H1 (cell line): ENCODE measurements at regions not wholly inside any gene's neighbourhood (a gene's known extent, or its start where the extent isn't known, plus 50 kb on each side); places are given as distances from the start of the nearest gene placed in this dataset.

Experiments
- CTCF ChIA-PET: fragments of 300-600 bp; sonication (Branson Sonifier 250); formaldehyde crosslinking; loops from one replicate; lab custom pipeline; 2021; ENCODE audit not compliant: partially characterized antibody; lab: Charles Lee
- POLR2A ChIA-PET: fragments of 300-600 bp; sonication (Branson Sonifier 250); formaldehyde crosslinking; loops from one replicate; lab custom pipeline; 2021; ENCODE audit warnings: inconsistent platforms; ENCODE audit not compliant: partially characterized antibody; lab: Charles Lee
- DNase-seq, 2 experiments: peaks; one replicate each; pipeline versions ENCODE4 v3.0.0 to v3.0.0-alpha.2; 2010 to 2022; ENCODE audit warnings: low spot score in 2 of 2, low read depth in 1 of 2, mixed read lengths in 1 of 2
- FAIRE-seq: peaks from 2 replicates; lab custom pipeline; 2011; peaks lifted over from hg19 to GRCh38; lab: Jason Lieb, UNC
- H2AFZ ChIP-seq: 2 replicates; pipeline ENCODE4 v1.8.1; 2012; ENCODE audit warnings: low read length, inconsistent platforms
- H2AK5ac ChIP-seq: 2 replicates; pipeline ENCODE4 v1.6.1; 2013; ENCODE audit warnings: low read depth, low read length
- H2BK120ac ChIP-seq: replicated peaks from 2 replicates; pipeline ENCODE3; 2013; ENCODE audit warnings: low read depth, low read length, inconsistent platforms
- H2BK12ac ChIP-seq: 2 replicates; pipeline ENCODE4 v1.6.1; 2013; ENCODE audit warnings: low read depth, low read length
- H2BK15ac ChIP-seq: 2 replicates; pipeline ENCODE4 v1.6.1; 2013; ENCODE audit warnings: low read length
- H2BK20ac ChIP-seq: 2 replicates; pipeline ENCODE4 v1.6.1; 2013; ENCODE audit warnings: low read length
- H2BK5ac ChIP-seq: 2 replicates; pipeline ENCODE4 v1.6.1; 2013; ENCODE audit warnings: low read depth, low read length
- H3K14ac ChIP-seq: 2 replicates; pipeline ENCODE4 v1.6.1; 2013; ENCODE audit warnings: inconsistent platforms; ENCODE audit not compliant: insufficient read length
- H3K18ac ChIP-seq: 2 replicates; pipeline ENCODE4 v1.6.1; 2013; ENCODE audit warnings: low read length; ENCODE audit errors: extremely low read depth
- H3K23ac ChIP-seq: 2 replicates; pipeline ENCODE4 v1.6.1; 2013; ENCODE audit warnings: inconsistent platforms; ENCODE audit not compliant: insufficient read length
- H3K23me2 ChIP-seq: 2 replicates; pipeline ENCODE4 v1.6.1; 2013; ENCODE audit warnings: low read depth, low read length
- H3K27ac ChIP-seq: 2 replicates; pipeline ENCODE4 v1.6.1; 2011; ENCODE audit warnings: low read depth, low read length, inconsistent platforms
- H3K27me3 ChIP-seq, 4 experiments: replicated peaks in 1 of 4; 1 replicate in 1 of 4; 2 replicates in 3 of 4; pipeline versions ENCODE4 v1.6.1 to v1.8.1; 2011 to 2013; ENCODE audit warnings: low read length in 3 of 4, mild to moderate bottlenecking in 3 of 4, inconsistent platforms in 2 of 4, mixed read lengths in 2 of 4, moderate library complexity in 1 of 4; ENCODE audit not compliant: control insufficient read depth in 3 of 4, insufficient read depth in 3 of 4; ENCODE audit errors: extremely low read depth in 1 of 4
- H3K36me3 ChIP-seq, 4 experiments: 2 replicates each; pipeline versions ENCODE4 v1.6.1 to v1.8.1; 2011 to 2013; ENCODE audit warnings: mild to moderate bottlenecking in 4 of 4, low read length in 3 of 4, moderate library complexity in 2 of 4, control low read depth in 1 of 4, inconsistent platforms in 1 of 4; ENCODE audit not compliant: insufficient read depth in 4 of 4, control insufficient read depth in 2 of 4
- H3K4ac ChIP-seq: replicated peaks from 2 replicates; pipeline ENCODE3; 2013; ENCODE audit warnings: low read length, low read depth, mixed read lengths, inconsistent platforms; ENCODE audit not compliant: insufficient read length
- H3K4me1 ChIP-seq, 4 experiments: replicated peaks in 1 of 4; 1 replicate in 1 of 4; 2 replicates in 3 of 4; pipeline versions ENCODE4 v1.6.1 to v1.8.1; 2011 to 2013; ENCODE audit warnings: low read length in 3 of 4, inconsistent platforms in 2 of 4, mixed read lengths in 1 of 4; ENCODE audit not compliant: insufficient read depth in 4 of 4, control insufficient read depth in 3 of 4
- H3K4me2 ChIP-seq, 2 experiments: 2 replicates each; pipeline versions ENCODE4 v1.6.1 to v1.8.1; 2011 to 2013; ENCODE audit warnings: low read depth in 2 of 2, low read length in 2 of 2, control low read depth in 1 of 2, inconsistent platforms in 1 of 2, mild to moderate bottlenecking in 1 of 2; ENCODE audit not compliant: insufficient read depth in 1 of 2
- H3K4me3 ChIP-seq, 4 experiments: fragments of 200-600, 300-600 bp in 1 of 4; sonication (generic), shearing (Covaris generic), sonication (Bioruptor Twin) in 1 of 4; 2 replicates each; pipeline versions ENCODE4 v1.5.1 to v1.8.1; 2011 to 2016; ENCODE audit warnings: low read length in 4 of 4, low read depth in 3 of 4, control low read depth in 2 of 4, inconsistent platforms in 2 of 4, mild to moderate bottlenecking in 2 of 4, mixed read lengths in 1 of 4, moderate library complexity in 1 of 4; ENCODE audit not compliant: insufficient read depth in 2 of 4; ENCODE audit errors: extremely low read depth in 1 of 4
- H3K56ac ChIP-seq: replicated peaks from 2 replicates; pipeline ENCODE3; 2013; ENCODE audit warnings: low read depth, mild to moderate bottlenecking, mixed read lengths, low read length, inconsistent platforms; ENCODE audit not compliant: insufficient read length
- H3K79me1 ChIP-seq: 2 replicates; pipeline ENCODE4 v1.6.1; 2013; ENCODE audit warnings: low read depth, low read length, control low read depth
- H3K79me2 ChIP-seq, 2 experiments: 2 replicates each; pipeline versions ENCODE4 v1.6.1 to v1.8.1; 2012 to 2013; ENCODE audit warnings: low read length in 2 of 2, mild to moderate bottlenecking in 2 of 2, inconsistent platforms in 1 of 2; ENCODE audit not compliant: insufficient read depth in 2 of 2, control insufficient read depth in 1 of 2
- H3K9ac ChIP-seq, 4 experiments: replicated peaks in 1 of 4; 1 replicate in 1 of 4; 2 replicates in 3 of 4; pipeline versions ENCODE4 v1.6.1 to v1.8.1; 2011 to 2013; ENCODE audit warnings: low read depth in 3 of 4, low read length in 3 of 4, control low read depth in 2 of 4, mild to moderate bottlenecking in 2 of 4, moderate library complexity in 2 of 4, inconsistent platforms in 1 of 4; ENCODE audit errors: extremely low read depth in 1 of 4
- H3K9me3 ChIP-seq, 2 experiments: 2 replicates each; pipeline versions ENCODE4 v1.6.1 to v1.8.1; 2012 to 2013; ENCODE audit warnings: mild to moderate bottlenecking in 2 of 2, moderate library complexity in 2 of 2, control low read depth in 1 of 2, inconsistent platforms in 1 of 2, low read depth in 1 of 2, low read length in 1 of 2, mixed read lengths in 1 of 2; ENCODE audit not compliant: insufficient read depth in 2 of 2
- H4K20me1 ChIP-seq, 2 experiments: replicated peaks in 1 of 2; 2 replicates each; pipeline versions ENCODE3 to v1.8.1; 2011 to 2013; ENCODE audit warnings: inconsistent platforms in 2 of 2, low read length in 2 of 2, mild to moderate bottlenecking in 1 of 2; ENCODE audit not compliant: insufficient read depth in 2 of 2, control insufficient read depth in 1 of 2
- H4K5ac ChIP-seq: 2 replicates; pipeline ENCODE4 v1.6.1; 2013; ENCODE audit warnings: low read length, low read depth, mixed read lengths, inconsistent platforms; ENCODE audit not compliant: insufficient read length
- H4K8ac ChIP-seq: 2 replicates; pipeline ENCODE4 v1.8.0; 2013; ENCODE audit warnings: mild to moderate bottlenecking, moderate library complexity, low read length, inconsistent platforms; ENCODE audit not compliant: insufficient read depth; ENCODE audit errors: extremely low read depth
- H4K91ac ChIP-seq: replicated peaks from 2 replicates; pipeline ENCODE3; 2013; ENCODE audit warnings: low read length, mixed read lengths, inconsistent platforms; ENCODE audit not compliant: insufficient read length
- EP300 ChIP-seq, 2 experiments: IDR thresholded peaks; 1 replicate in 1 of 2; 2 replicates in 1 of 2; pipeline ENCODE4 v1.6.1; 2011 to 2012; ENCODE audit warnings: low read depth in 2 of 2, low read length in 2 of 2, mild to moderate bottlenecking in 2 of 2, borderline replicate concordance in 1 of 2, inconsistent platforms in 1 of 2, moderate library complexity in 1 of 2
- MAFK ChIP-seq: IDR thresholded peaks from 2 replicates; pipeline ENCODE4 v1.6.1; 2012; ENCODE audit warnings: low read depth, mild to moderate bottlenecking, improper control_type of control experiment, low read length
- MAX ChIP-seq: IDR thresholded peaks from 2 replicates; pipeline ENCODE4 v1.6.1; 2012; ENCODE audit warnings: inconsistent platforms
- SAP30 ChIP-seq: fragments of 300-600 bp; sonication (generic); IDR thresholded peaks from 2 replicates; pipeline ENCODE4 v1.7.1; 2012; ENCODE audit warnings: low read length, moderate library complexity, mild to moderate bottlenecking, inconsistent platforms; ENCODE audit not compliant: insufficient read depth, insufficient replicate concordance
- SP1 ChIP-seq: IDR thresholded peaks from 2 replicates; pipeline ENCODE4 v1.6.1; 2011; ENCODE audit warnings: low read depth, low read length
- TAF1 ChIP-seq: IDR thresholded peaks from 2 replicates; pipeline ENCODE4 v1.6.1; 2011; ENCODE audit warnings: mild to moderate bottlenecking, low read depth, low read length
- TEAD4 ChIP-seq: IDR thresholded peaks from 2 replicates; pipeline ENCODE4 v1.6.1; 2012; ENCODE audit warnings: low read depth, low read length, inconsistent platforms, mixed read lengths
- WGBS, 2 experiments: shearing (Covaris generic) in 1 of 2; methylation state at CpG; one replicate each; pipeline versions ENCODE4 v1.1.6 to v1.1.7; 2013 to 2015; ENCODE audit warnings: low lambda C conversion rate in 2 of 2, mixed read lengths in 2 of 2, inconsistent platforms in 1 of 2, low coverage in 1 of 2, missing lambda C conversion rate in 1 of 2; ENCODE audit not compliant: insufficient replicate concordance in 2 of 2, insufficient coverage in 1 of 2, insufficient read length in 1 of 2; ENCODE audit errors: extremely low coverage in 1 of 2, missing lambda C conversion rate in 1 of 2; 5-methylcytosine and 5-hydroxymethylcytosine counted together

GRCh38 chr1:25082995-25083394, 149.3 kb downstream of the SYF2 start:
- no peaks in the 10 kb centered on the region for H3K79me2 ChIP-seq
- H4K5ac ChIP-seq: no peak overlapping the region
- ChIA-PET CTCF (interaction anchor here (0.6 to 7.7 kb wide), 8 partner anchors 11 to 156 kb away, joined by 3 to 61 read pairs (median 4); no protein-coding TSS in a partner anchor), POLR2A (no interaction called here)
- H3K27ac ChIP-seq: no peak overlapping the region
- no peak for FAIRE-seq
- no peak overlapping the region for H2BK15ac ChIP-seq
- no peak overlapping the region for H2BK20ac ChIP-seq
- H3K18ac ChIP-seq: no peak overlapping the region
- H3K23ac ChIP-seq: no peak overlapping the region
- no peak overlapping the region for H2BK5ac ChIP-seq
- H4K91ac ChIP-seq: no peak overlapping the region
- no peak overlapping the region for H3K4ac ChIP-seq
- no peak overlapping the region for H2BK120ac ChIP-seq
- no peak overlapping the region for H3K56ac ChIP-seq
- no peaks in the 10 kb centered on the region for H3K27me3 ChIP-seq
- TF ChIP-seq TEAD4: no peak
- no peak for TF ChIP-seq SAP30
- no peak for TF ChIP-seq MAFK
- TF ChIP-seq SP1: no peak
- no peak for TF ChIP-seq MAX
- TF ChIP-seq TAF1: no peak
- no peak for TF ChIP-seq EP300 (IDR thresholded peaks at IDR 0.05; ENCODE audit: borderline replicate concordance in 1 of 2, low read depth in 2 of 2, low read length in 2 of 2)
- TF ChIP-seq, all 59 proteins: peak for 0
- Histone ChIP-seq H2BK12ac (no peak overlapping the region), H3K9ac (no peak overlapping the region), H3K79me1 (no peaks in the 10 kb centered on the region), H3K36me3 (no peaks in the 10 kb centered on the region), H3K4me3 (no peak overlapping the region), H3K4me2 (no peak overlapping the region), H4K20me1 (no peaks in the 10 kb centered on the region), H2AFZ (no peak overlapping the region), H3K4me1 (no peaks in the 10 kb centered on the region), H2AK5ac (no peak overlapping the region), H3K9me3 (no peaks in the 10 kb centered on the region), H4K8ac (no peak overlapping the region), H3K23me2 (no peaks in the 10 kb centered on the region), H3K14ac (no peak overlapping the region)
- WGBS, 2 experiments: 94% methylated on average over 2 of the region's 5 CpGs; no CpG with 5 or more reads in 1 of the 2 experiments
- no peak for DNase-seq
